AG09319 (cell line): ENCODE measurements at regions not wholly inside any gene's neighbourhood (a gene's known extent, or its start where the extent isn't known, plus 50 kb on each side); places are given as distances from the start of the nearest gene placed in this dataset.

Experiments used
- DNase-seq: peaks from one replicate; pipeline ENCODE4 v3.0.0-alpha.2; 2010; ENCODE audit warnings: low read depth; ENCODE audit errors: extremely low read depth
- CTCF ChIP-seq: IDR thresholded peaks from 2 replicates; pipeline ENCODE4 v1.5.1; 2011; ENCODE audit warnings: low read depth, mild to moderate bottlenecking, inconsistent platforms, low read length, moderate library complexity

GRCh38 chr13:105878119-105878700 is 657.3 kb downstream of the EFNB2 start:
- DNase-seq, result no peak
- TF ChIP-seq CTCF, result no peak

DNA sequence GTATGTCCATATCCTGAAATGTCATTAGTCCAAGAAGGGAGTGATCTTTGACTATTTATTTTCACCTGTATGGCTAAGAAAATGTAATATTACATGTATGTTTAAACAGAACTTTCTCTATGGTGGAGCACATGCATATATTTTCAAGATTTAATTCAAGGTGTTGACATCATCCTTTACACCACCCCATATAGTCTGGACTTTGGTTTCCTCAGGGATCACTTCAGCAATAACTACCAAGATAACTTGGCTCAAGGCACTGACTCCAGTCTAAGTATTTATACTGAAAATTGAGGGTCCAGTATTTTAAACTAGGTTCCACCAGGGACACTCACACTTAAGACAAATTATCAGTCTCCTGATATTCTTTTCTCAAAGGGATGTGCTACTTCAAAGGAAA is 660.6 kb downstream of the EFNB2 start:
- DNase-seq, result no peak
- TF ChIP-seq CTCF, result no peak

- TF ChIP-seq CTCF, result no peak
- no peak for DNase-seq
Measured at GRCh38 chr13:105871768-105872167, 663.7 kb downstream of the EFNB2 start.

GRCh38 chr13:105871326-105871725 is 664.1 kb downstream of the EFNB2 start:
- no peak for DNase-seq
- no peak for TF ChIP-seq CTCF

DNA sequence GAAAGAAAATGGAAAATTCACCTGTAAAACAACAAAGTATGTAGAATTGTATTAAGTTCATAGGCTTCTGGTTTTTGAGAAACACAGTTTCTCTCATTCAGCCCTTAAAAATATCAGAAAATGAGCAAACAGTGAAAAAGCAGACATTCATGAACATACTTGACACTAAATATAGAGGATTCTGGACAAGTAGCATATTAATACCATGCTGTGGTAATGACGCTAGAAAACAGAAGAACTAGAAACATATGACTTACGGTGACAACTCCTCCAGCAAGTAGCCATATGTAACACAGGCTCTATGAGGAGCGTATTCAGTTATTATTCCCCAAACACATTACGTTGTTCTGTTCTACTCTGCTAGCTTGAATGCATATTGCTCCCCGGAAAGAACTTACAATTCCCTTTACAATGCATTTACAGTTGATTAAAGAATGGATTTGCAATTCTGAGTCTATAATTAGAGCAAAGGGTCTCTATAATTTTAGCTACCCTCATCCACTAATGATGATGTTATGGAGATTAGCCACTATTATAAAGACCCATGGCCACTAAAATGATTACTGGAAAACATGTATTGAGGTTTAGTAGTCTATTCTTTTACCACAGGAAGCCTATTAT is 672.1 kb downstream of the EFNB2 start:
- DNase-seq, result no peak
- TF ChIP-seq CTCF, result no peak

- DNase-seq, result no peak
- TF ChIP-seq CTCF, result no peak
Measured at GRCh38 chr13:105848494-105848893, 687.0 kb downstream of the EFNB2 start.

DNA sequence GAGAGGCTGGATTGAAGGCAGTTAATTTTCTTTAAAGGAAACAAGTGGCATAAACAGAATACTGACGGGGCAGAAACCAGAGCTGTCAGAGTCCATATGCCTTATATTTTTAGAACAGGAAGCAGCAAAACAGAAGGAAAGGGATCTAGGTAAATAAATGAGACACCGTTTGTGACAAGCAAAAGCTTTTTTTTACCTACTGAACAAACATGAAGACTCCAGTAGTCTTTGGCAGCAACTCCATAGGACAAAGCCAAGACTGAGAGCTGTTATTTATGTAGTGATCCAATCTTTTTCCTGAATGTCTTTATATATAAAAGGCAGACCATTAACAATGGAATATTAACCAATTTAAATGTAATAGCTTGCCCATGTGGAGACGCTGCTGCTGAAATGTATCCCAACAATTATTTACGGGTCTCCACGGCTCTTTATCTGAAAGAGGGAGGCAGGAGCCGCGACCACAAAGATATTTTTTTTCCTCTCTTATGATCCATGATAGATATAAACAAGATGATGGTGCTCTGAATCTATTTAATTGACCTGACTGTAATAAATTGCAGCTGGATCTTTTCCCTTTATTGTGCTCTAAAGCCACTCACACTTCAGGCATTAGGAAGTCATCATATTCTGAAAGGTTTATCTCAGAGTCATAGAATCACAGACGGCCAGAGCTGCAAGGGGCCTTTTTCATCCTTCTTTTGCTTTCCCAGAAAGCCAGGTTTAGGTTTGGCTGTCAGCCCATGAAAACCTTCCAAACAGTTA is 687.8 kb downstream of the EFNB2 start:
- TF ChIP-seq CTCF, result no peak
- no peak for DNase-seq
